Heart left ventricle (tissue), 13 donors: ENCODE measurements at regions not wholly inside any gene's neighbourhood (a gene's known extent, or its start where the extent isn't known, plus 50 kb on each side); places are given as distances from the start of the nearest gene placed in this dataset.

Experiments
- POLR2A ChIP-seq, 2 donors: fragments of 450-650 bp; IDR thresholded peaks; one replicate each; pipeline ENCODE4 v1.6.1; 2017; ENCODE audit warnings: antibody characterized with exemption in 2 of 2, mild to moderate bottlenecking in 2 of 2, moderate library complexity in 2 of 2
- TF ChIP-seq, protein P1 (sequence below), 12 donors: fragments of 200-600 bp; sonication (generic) in 4 of 12; IDR thresholded peaks; one replicate each; pipeline versions ENCODE4 v1.5.0 to v1.8.0; 2018 to 2022; ENCODE audit warnings: antibody characterized with exemption in 12 of 12, mild to moderate bottlenecking in 5 of 12
- donor health status: ischemic (EF 13 %, LVEDD 7.1; RV severe dilation, severe dysfunction).
- donor health status: DM: no; HTN: yes; CAD: no.
- donor health status: DM: no; HTN: no; CAD: no.
- donor health status: ischemic (EF 25% LVEDD 6.9; RV normal size, moderate dysfunction).
- donor health status: ischemic (EF 25% LVEDD 5.7; RV mildly dilated, moderate dysfunction).
- donor health status: ischemic (EF 35%, LVEDD 5.7; RV mildly dilated, moderate dysfunction).
- donor health status: nonischemic (EF 11% LVEDD 7.7; RV severe dilation, severe dysfunction).
- donor health status: DM: yes; HTN: yes; CAD: no.
- donor health status: PGD.
- donor health status: ischemic (EF 29% LVEDD 5.4; RV normal size, mild dysfunction).
- donor health status: nonischemic (EF 23%, LVEDD 6.1; RV moderate dilation, normal function).

DNA sequence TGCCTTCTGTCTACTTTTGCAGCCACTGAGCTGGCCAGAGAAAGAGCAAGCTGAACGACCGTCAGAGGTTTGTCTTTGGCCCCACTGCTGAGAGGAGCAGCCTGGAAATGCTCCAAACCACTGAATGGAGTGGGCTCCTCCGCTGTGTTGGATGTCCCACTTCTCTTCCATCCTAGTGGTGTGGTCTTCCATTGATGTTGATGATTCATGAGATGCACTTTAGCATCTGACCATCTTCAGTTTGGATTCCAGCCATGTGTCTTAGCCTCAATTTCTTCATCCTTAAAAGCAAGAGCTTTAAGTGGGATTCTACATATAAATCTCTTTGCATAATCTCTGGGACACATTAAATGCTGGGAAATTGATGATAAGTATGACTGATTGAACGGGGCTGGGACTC, 276.9 kb downstream of the SIPA1L2 start:
- TF ChIP-seq, protein P1, sequence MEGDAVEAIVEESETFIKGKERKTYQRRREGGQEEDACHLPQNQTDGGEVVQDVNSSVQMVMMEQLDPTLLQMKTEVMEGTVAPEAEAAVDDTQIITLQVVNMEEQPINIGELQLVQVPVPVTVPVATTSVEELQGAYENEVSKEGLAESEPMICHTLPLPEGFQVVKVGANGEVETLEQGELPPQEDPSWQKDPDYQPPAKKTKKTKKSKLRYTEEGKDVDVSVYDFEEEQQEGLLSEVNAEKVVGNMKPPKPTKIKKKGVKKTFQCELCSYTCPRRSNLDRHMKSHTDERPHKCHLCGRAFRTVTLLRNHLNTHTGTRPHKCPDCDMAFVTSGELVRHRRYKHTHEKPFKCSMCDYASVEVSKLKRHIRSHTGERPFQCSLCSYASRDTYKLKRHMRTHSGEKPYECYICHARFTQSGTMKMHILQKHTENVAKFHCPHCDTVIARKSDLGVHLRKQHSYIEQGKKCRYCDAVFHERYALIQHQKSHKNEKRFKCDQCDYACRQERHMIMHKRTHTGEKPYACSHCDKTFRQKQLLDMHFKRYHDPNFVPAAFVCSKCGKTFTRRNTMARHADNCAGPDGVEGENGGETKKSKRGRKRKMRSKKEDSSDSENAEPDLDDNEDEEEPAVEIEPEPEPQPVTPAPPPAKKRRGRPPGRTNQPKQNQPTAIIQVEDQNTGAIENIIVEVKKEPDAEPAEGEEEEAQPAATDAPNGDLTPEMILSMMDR (IDR thresholded peaks at IDR 0.05) = no peak
- TF ChIP-seq POLR2A (IDR thresholded peaks at IDR 0.05) = no peak
